ENCODE measurements at regions not wholly inside any gene's neighbourhood (a gene's known extent, or its start where the extent isn't known, plus 50 kb on each side); places are given as distances from the start of the nearest gene placed in this dataset.

DNA sequence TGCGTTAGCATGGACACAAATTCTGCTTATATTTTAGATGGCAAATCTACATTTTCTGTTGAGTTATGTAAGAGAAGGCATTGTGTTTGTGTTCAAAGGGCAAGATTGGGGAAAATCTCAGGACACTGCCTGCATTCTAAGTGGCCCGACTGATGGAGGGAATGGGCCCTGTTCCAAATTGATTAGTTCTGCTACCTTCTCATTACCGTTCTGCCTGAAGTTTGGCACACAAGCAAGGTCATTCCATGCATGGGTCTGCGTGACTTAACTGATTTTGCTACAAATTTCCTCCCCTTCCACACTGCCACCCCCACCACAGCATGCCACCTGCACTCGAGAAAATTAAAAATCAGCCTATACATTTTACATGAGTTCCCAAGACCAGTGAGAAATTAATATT is 409.9 kb downstream of the BRINP1 start:
- POLR2A ChIA-PET, result no interaction called here
- 13% methylated on average over 5 of the region's 5 CpGs for WGBS (ENCODE audit: insufficient coverage, insufficient replicate concordance, low lambda C conversion rate, missing lambda C conversion rate)
- FAIRE-seq, result no peak

DNA sequence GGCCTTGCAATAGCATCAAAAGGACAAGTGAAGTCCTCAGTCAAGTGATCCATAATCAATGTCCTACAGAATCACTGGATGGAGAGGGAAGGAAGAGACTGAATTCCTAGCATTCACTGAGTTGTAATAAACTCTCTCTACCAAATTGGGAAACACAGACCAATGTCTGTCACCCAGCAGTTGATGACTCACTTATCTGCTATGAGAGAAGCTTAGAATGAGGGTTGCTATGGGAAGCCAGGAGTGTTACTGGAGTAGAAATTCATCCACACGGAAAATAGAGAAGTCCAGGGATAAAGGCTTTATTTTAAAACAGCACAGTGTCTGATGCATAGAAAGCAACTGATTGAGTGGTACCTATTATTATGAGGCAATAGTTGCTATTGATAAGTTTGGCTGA is 407.4 kb downstream of the BRINP1 start:
- ChIA-PET POLR2A (no interaction called here), CTCF (no interaction called here), SMC1A (ENCODE audit: uncharacterized antibody, unreplicated experiment) (no interaction called here), RAD21 (ENCODE audit: unreplicated experiment) (no interaction called here)
- no peak overlapping the region for H3K9ac ChIP-seq (ENCODE audit: control insufficient read depth, insufficient read depth, low read length)
- DNase-seq (ENCODE audit: low read depth, low spot score) (no peak), FAIRE-seq (no peak), ATAC-seq (no peak)
- BruUV-seq (replicated peaks), result no TSS peak
- H3K79me2 ChIP-seq (ENCODE audit: control insufficient read depth, insufficient read depth, low read length), result no peaks in the 10 kb centered on the region
- in situ Hi-C loops (cut with MboI) (no loop called here), intact Hi-C loops (cut with micrococcal nuclease; ENCODE audit: unreplicated experiment) (no loop called here)
- no peaks in the 10 kb centered on the region for H4K20me1 ChIP-seq (ENCODE audit: control insufficient read depth, insufficient read depth)
- H3K36me3 ChIP-seq (ENCODE audit: control insufficient read depth in 2 of 2, insufficient read depth in 2 of 2, low read length in 1 of 2), result no peaks in the 10 kb centered on the region
- H3K4me1 ChIP-seq (ENCODE audit: control insufficient read depth, insufficient read depth, low read length), result no peaks in the 10 kb centered on the region
- H3K27me3 ChIP-seq (replicated peaks in 1 of 2; ENCODE audit: control insufficient read depth in 2 of 2, insufficient read depth in 2 of 2, low read length in 1 of 2), result no peaks in the 10 kb centered on the region
- H3K9me3 ChIP-seq (replicated peaks; ENCODE audit: control insufficient read depth, insufficient read depth, low read length), result no peaks in the 10 kb centered on the region
- no peak overlapping the region for H3K27ac ChIP-seq (ENCODE audit: control insufficient read depth, insufficient read depth)
- no peak overlapping the region for H2AFZ ChIP-seq (ENCODE audit: control insufficient read depth, low read depth, low read length)
- H3K4me2 ChIP-seq (ENCODE audit: control insufficient read depth, insufficient read depth), result no peak overlapping the region
- WGBS (ENCODE audit: insufficient coverage, insufficient replicate concordance, low lambda C conversion rate, missing lambda C conversion rate), result 0% methylated on average over 1 of the region's 1 CpG
- H3K4me3 ChIP-seq, result no peak overlapping the region
- TF ChIP-seq, protein P1, sequence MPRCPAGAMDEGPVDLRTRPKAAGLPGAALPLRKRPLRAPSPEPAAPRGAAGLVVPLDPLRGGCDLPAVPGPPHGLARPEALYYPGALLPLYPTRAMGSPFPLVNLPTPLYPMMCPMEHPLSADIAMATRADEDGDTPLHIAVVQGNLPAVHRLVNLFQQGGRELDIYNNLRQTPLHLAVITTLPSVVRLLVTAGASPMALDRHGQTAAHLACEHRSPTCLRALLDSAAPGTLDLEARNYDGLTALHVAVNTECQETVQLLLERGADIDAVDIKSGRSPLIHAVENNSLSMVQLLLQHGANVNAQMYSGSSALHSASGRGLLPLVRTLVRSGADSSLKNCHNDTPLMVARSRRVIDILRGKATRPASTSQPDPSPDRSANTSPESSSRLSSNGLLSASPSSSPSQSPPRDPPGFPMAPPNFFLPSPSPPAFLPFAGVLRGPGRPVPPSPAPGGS (IDR thresholded peaks at IDR 0.05; ENCODE audit: borderline replicate concordance, insufficient read depth, low read depth, low read length, poor library complexity, severe bottlenecking), result no peak
- TF ChIP-seq ASH2L (IDR thresholded peaks at IDR 0.05; ENCODE audit: borderline replicate concordance, low read depth), result no peak
- TF ChIP-seq TCF3 (IDR thresholded peaks at IDR 0.05; ENCODE audit: borderline replicate concordance, insufficient read depth, low read depth, low read length), result no peak
- no peak for TF ChIP-seq CHD1 (IDR thresholded peaks at IDR 0.05; ENCODE audit: low read depth, low read length)
- TF ChIP-seq POU2F2 (IDR thresholded peaks at IDR 0.05; ENCODE audit: borderline replicate concordance, low read depth, low read length), result no peak
- TF ChIP-seq, protein P2, sequence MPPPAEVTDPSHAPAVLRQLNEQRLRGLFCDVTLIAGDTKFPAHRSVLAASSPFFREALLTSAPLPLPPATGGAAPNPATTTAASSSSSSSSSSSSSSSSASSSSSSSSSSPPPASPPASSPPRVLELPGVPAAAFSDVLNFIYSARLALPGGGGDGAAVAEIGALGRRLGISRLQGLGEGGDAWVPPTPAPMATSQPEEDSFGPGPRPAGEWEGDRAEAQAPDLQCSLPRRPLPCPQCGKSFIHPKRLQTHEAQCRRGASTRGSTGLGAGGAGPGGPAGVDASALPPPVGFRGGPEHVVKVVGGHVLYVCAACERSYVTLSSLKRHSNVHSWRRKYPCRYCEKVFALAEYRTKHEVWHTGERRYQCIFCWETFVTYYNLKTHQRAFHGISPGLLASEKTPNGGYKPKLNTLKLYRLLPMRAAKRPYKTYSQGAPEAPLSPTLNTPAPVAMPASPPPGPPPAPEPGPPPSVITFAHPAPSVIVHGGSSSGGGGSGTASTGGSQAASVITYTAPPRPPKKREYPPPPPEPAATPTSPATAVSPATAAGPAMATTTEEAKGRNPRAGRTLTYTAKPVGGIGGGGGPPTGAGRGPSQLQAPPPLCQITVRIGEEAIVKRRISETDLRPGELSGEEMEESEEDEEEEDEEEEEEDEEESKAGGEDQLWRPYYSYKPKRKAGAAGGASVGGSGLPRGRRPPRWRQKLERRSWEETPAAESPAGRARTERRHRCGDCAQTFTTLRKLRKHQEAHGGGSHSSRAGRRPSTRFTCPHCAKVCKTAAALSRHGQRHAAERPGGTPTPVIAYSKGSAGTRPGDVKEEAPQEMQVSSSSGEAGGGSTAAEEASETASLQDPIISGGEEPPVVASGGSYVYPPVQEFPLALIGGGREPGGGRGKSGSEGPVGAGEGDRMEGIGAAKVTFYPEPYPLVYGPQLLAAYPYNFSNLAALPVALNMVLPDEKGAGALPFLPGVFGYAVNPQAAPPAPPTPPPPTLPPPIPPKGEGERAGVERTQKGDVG (CRISPR knock-in tag; IDR thresholded peaks at IDR 0.05), result no peak
- no peak for TF ChIP-seq IRF4 (IDR thresholded peaks at IDR 0.05; ENCODE audit: low read depth, low read length)
- no peak for TF ChIP-seq ZBED1 (IDR thresholded peaks at IDR 0.05; ENCODE audit: borderline replicate concordance)
- TF ChIP-seq EP300 (IDR thresholded peaks at IDR 0.05; ENCODE audit: borderline replicate concordance in 1 of 2, control insufficient read depth in 1 of 2, low read depth in 2 of 2, low read length in 2 of 2), result no peak
- TF ChIP-seq SMC3 (IDR thresholded peaks at IDR 0.05; ENCODE audit: borderline replicate concordance, low read length), result no peak
- TF ChIP-seq NFXL1 (IDR thresholded peaks at IDR 0.05; ENCODE audit: borderline replicate concordance), result no peak

More for the DNA sequence above, 409.9 kb downstream of the BRINP1 start:
- intact Hi-C loops (cut with micrococcal nuclease; ENCODE audit: unreplicated experiment), result no loop called here
- no peak overlapping the region for H3K27ac ChIP-seq (ENCODE audit: control insufficient read depth, insufficient read depth)
- BruUV-seq (replicated peaks), result no TSS peak
- H3K4me3 ChIP-seq, result no peak overlapping the region
- ATAC-seq, result no peak
- in situ Hi-C loops (cut with MboI), result no loop called here
- ChIA-PET SMC1A (ENCODE audit: uncharacterized antibody, unreplicated experiment) (no interaction called here), RAD21 (ENCODE audit: unreplicated experiment) (no interaction called here), CTCF (no interaction called here)
- no peak for DNase-seq (ENCODE audit: low read depth, low spot score)
- no peaks in the 10 kb centered on the region for H3K36me3 ChIP-seq (ENCODE audit: control insufficient read depth in 2 of 2, insufficient read depth in 2 of 2, low read length in 1 of 2)
- H3K79me2 ChIP-seq (ENCODE audit: control insufficient read depth, insufficient read depth, low read length), result no peaks in the 10 kb centered on the region
- no peak overlapping the region for H2AFZ ChIP-seq (ENCODE audit: control insufficient read depth, low read depth, low read length)
- H3K9ac ChIP-seq (ENCODE audit: control insufficient read depth, insufficient read depth, low read length), result no peak overlapping the region
- no peak overlapping the region for H3K4me2 ChIP-seq (ENCODE audit: control insufficient read depth, insufficient read depth)
- no peaks in the 10 kb centered on the region for H3K27me3 ChIP-seq (replicated peaks in 1 of 2; ENCODE audit: control insufficient read depth in 2 of 2, insufficient read depth in 2 of 2, low read length in 1 of 2)
- no peaks in the 10 kb centered on the region for H3K4me1 ChIP-seq (ENCODE audit: control insufficient read depth, insufficient read depth, low read length)
- no peak for TF ChIP-seq CREM (IDR thresholded peaks at IDR 0.05; ENCODE audit: low read depth)
- no peaks in the 10 kb centered on the region for H4K20me1 ChIP-seq (ENCODE audit: control insufficient read depth, insufficient read depth)
- H3K9me3 ChIP-seq (replicated peaks; ENCODE audit: control insufficient read depth, insufficient read depth, low read length), result no peaks in the 10 kb centered on the region

Data from GM12878 (cell line).